KMS-11 (cell line): ENCODE measurements at regions not wholly inside any gene's neighbourhood (a gene's known extent, or its start where the extent isn't known, plus 50 kb on each side); places are given as distances from the start of the nearest gene placed in this dataset.

Experiments
- H2AFZ ChIP-seq: fragments of 200-600 bp; sonication (generic); 2 replicates; pipeline ENCODE4 v1.6.1; 2016; ENCODE audit warnings: antibody characterized with exemption, mixed run types, low read depth
- H3K27ac ChIP-seq: fragments of 200-600 bp; sonication (generic); 2 replicates; pipeline ENCODE4 v1.6.1; 2016; ENCODE audit warnings: mild to moderate bottlenecking, mixed run types
- H3K27me3 ChIP-seq: fragments of 200-600 bp; sonication (generic); 2 replicates; pipeline ENCODE4 v1.6.1; 2017; ENCODE audit warnings: mild to moderate bottlenecking, low read depth, mixed run types, moderate library complexity; ENCODE audit not compliant: insufficient read depth
- H3K36me3 ChIP-seq: fragments of 200-600 bp; sonication (generic); 2 replicates; pipeline ENCODE4 v1.6.1; 2017; ENCODE audit warnings: mild to moderate bottlenecking, mixed run types; ENCODE audit not compliant: insufficient read depth
- H3K4me1 ChIP-seq: fragments of 200-600 bp; sonication (generic); 2 replicates; pipeline ENCODE4 v1.6.1; 2016; ENCODE audit warnings: mild to moderate bottlenecking, low read depth, mixed run types; ENCODE audit not compliant: poor library complexity, severe bottlenecking
- H3K4me2 ChIP-seq: fragments of 200-600 bp; sonication (generic); 2 replicates; pipeline ENCODE4 v1.7.0; 2016; ENCODE audit warnings: mild to moderate bottlenecking, mixed run types
- H3K4me3 ChIP-seq: fragments of 200-600 bp; sonication (generic); IDR thresholded peaks from 2 replicates; pipeline ENCODE4 v1.6.1; 2017; ENCODE audit warnings: low read depth, low read length, mixed read lengths; ENCODE audit not compliant: insufficient read depth
- H3K79me2 ChIP-seq: fragments of 200-600 bp; sonication (generic); 2 replicates; pipeline ENCODE4 v1.6.1; 2016; ENCODE audit warnings: low read depth, mixed run types; ENCODE audit not compliant: insufficient read depth
- H3K9ac ChIP-seq: fragments of 200-600 bp; sonication (generic); 2 replicates; pipeline ENCODE4 v1.6.1; 2016; ENCODE audit warnings: mild to moderate bottlenecking, mixed run types
- H4K20me1 ChIP-seq: fragments of 200-600 bp; sonication (generic); 2 replicates; pipeline ENCODE4 v1.6.1; 2016; ENCODE audit warnings: mild to moderate bottlenecking, mixed run types; ENCODE audit not compliant: insufficient read depth
- CTCF ChIP-seq: fragments of 200-600 bp; sonication (generic); conservative IDR thresholded peaks from 2 replicates; pipeline ENCODE4 v1.6.1; 2017; ENCODE audit warnings: low read depth, mild to moderate bottlenecking, antibody characterized with exemption, low read length, moderate library complexity, mixed read lengths

- no peak for TF ChIP-seq CTCF
- no peaks in the 10 kb centered on the region for H3K36me3 ChIP-seq
- H3K9ac ChIP-seq, result no peak overlapping the region
- H3K4me2 ChIP-seq, result no peak overlapping the region
- no peaks in the 10 kb centered on the region for H3K79me2 ChIP-seq
- H2AFZ ChIP-seq, result no peak overlapping the region
- no peak overlapping the region for H3K4me3 ChIP-seq
- H3K4me1 ChIP-seq, result peaks cover 5% of the 10 kb centered on the region
- H4K20me1 ChIP-seq, result no peaks in the 10 kb centered on the region
- H3K27ac ChIP-seq, result no peak overlapping the region
- no peaks in the 10 kb centered on the region for H3K27me3 ChIP-seq
Observed at GRCh38 chr2:198324071-198324470, 519.7 kb downstream of the PLCL1 start.

- H3K4me3 ChIP-seq, result no peak overlapping the region
- H3K27me3 ChIP-seq, result no peaks in the 10 kb centered on the region
- H4K20me1 ChIP-seq, result no peaks in the 10 kb centered on the region
- H3K4me1 ChIP-seq, result peaks cover 5% of the 10 kb centered on the region
- no peak for TF ChIP-seq CTCF
- no peak overlapping the region for H3K4me2 ChIP-seq
- H2AFZ ChIP-seq, result no peak overlapping the region
- no peak overlapping the region for H3K9ac ChIP-seq
- H3K27ac ChIP-seq, result no peak overlapping the region
- H3K36me3 ChIP-seq, result no peaks in the 10 kb centered on the region
- H3K79me2 ChIP-seq, result no peaks in the 10 kb centered on the region
Observed at GRCh38 chr2:198322275-198322674, 517.9 kb downstream of the PLCL1 start.

GRCh38 chr2:198321522-198322088 is 517.2 kb downstream of the PLCL1 start:
- Histone ChIP-seq H3K4me2 (no peak overlapping the region), H3K4me1 (peaks cover 3% of the 10 kb centered on the region), H4K20me1 (no peaks in the 10 kb centered on the region), H3K9ac (no peak overlapping the region), H3K27ac (no peak overlapping the region), H3K4me3 (no peak overlapping the region), H3K27me3 (no peaks in the 10 kb centered on the region), H3K79me2 (no peaks in the 10 kb centered on the region), H2AFZ (no peak overlapping the region), H3K36me3 (no peaks in the 10 kb centered on the region)
- TF ChIP-seq CTCF, result no peak

- H3K36me3 ChIP-seq, result no peaks in the 10 kb centered on the region
- no peak overlapping the region for H3K4me2 ChIP-seq
- no peaks in the 10 kb centered on the region for H4K20me1 ChIP-seq
- no peaks in the 10 kb centered on the region for H3K4me1 ChIP-seq
- no peak for TF ChIP-seq CTCF
- H3K79me2 ChIP-seq, result no peaks in the 10 kb centered on the region
- no peaks in the 10 kb centered on the region for H3K27me3 ChIP-seq
- H2AFZ ChIP-seq, result no peak overlapping the region
- H3K4me3 ChIP-seq, result no peak overlapping the region
- H3K27ac ChIP-seq, result no peak overlapping the region
- H3K9ac ChIP-seq, result no peak overlapping the region
Observed at GRCh38 chr2:198316852-198317396, 512.5 kb downstream of the PLCL1 start.
